T-helper 1 cell treated with Interleukin-12 subunit alpha and Interleukin-12 subunit beta and Interleukin-4 antibody, amounts not matched to agents 30 μg/mL and 1 μg/mL, for 36 hours (primary cell): ENCODE measurements at regions not wholly inside any gene's neighbourhood (a gene's known extent, or its start where the extent isn't known, plus 50 kb on each side); places are given as distances from the start of the nearest gene placed in this dataset.
"Not testable (repeated sequence)": the region's sequence is repeated elsewhere in the genome, so short reads cannot be mapped to it uniquely, and the experiment has no call there.

ENCODE experiments used
- H3K27ac Mint-ChIP-seq: one replicate; pipeline ENCODE4 v1.8.0; 2021; ENCODE audit warnings: mild to moderate bottlenecking, mixed read lengths
- H3K27me3 Mint-ChIP-seq: one replicate; pipeline ENCODE4 v1.8.0; 2021; ENCODE audit warnings: low read depth, mixed read lengths
- H3K36me3 Mint-ChIP-seq: one replicate; pipeline ENCODE4 v1.8.0; 2021; ENCODE audit warnings: low read depth, mixed read lengths
- H3K4me1 Mint-ChIP-seq: one replicate; pipeline ENCODE4 v1.8.0; 2021; ENCODE audit warnings: low read depth, mixed read lengths
- H3K4me3 Mint-ChIP-seq: one replicate; pipeline ENCODE4 v1.8.0; 2021; ENCODE audit warnings: mild to moderate bottlenecking, moderate library complexity, mixed read lengths
- H3K9me3 Mint-ChIP-seq: one replicate; pipeline ENCODE4 v1.8.0; 2021; ENCODE audit warnings: mixed read lengths

- no peaks in the 10 kb centered on the region for H3K36me3 Mint-ChIP-seq
- H3K27me3 Mint-ChIP-seq, result no peaks in the 10 kb centered on the region
- no peaks in the 10 kb centered on the region for H3K4me1 Mint-ChIP-seq
- H3K4me3 Mint-ChIP-seq, result no peak overlapping the region
- H3K9me3 Mint-ChIP-seq, result no peaks in the 10 kb centered on the region
- H3K27ac Mint-ChIP-seq, result no peak overlapping the region
These were observed 301.2 kb upstream of the PPARGC1A start for GRCh38 chr4:24190761-24191695.

GRCh38 chr4:24188459-24188858, 298.6 kb upstream of the PPARGC1A start:
- H3K4me1 Mint-ChIP-seq, result no peaks in the 10 kb centered on the region
- no peak overlapping the region for H3K27ac Mint-ChIP-seq
- H3K27me3 Mint-ChIP-seq, result no peaks in the 10 kb centered on the region
- H3K36me3 Mint-ChIP-seq, result no peaks in the 10 kb centered on the region
- H3K9me3 Mint-ChIP-seq, result no peaks in the 10 kb centered on the region
- H3K4me3 Mint-ChIP-seq, result no peak overlapping the region

GRCh38 chr4:24186466-24186865, 296.6 kb upstream of the PPARGC1A start:
- no peaks in the 10 kb centered on the region for H3K27me3 Mint-ChIP-seq
- H3K4me3 Mint-ChIP-seq, result no peak overlapping the region
- H3K36me3 Mint-ChIP-seq, result no peaks in the 10 kb centered on the region
- no peaks in the 10 kb centered on the region for H3K4me1 Mint-ChIP-seq
- no peak overlapping the region for H3K27ac Mint-ChIP-seq
- no peaks in the 10 kb centered on the region for H3K9me3 Mint-ChIP-seq

GRCh38 chr4:24181005-24181404, 291.2 kb upstream of the PPARGC1A start:
- H3K4me3 Mint-ChIP-seq, result no peak overlapping the region
- no peak overlapping the region for H3K27ac Mint-ChIP-seq
- no peaks in the 10 kb centered on the region for H3K36me3 Mint-ChIP-seq
- no peaks in the 10 kb centered on the region for H3K27me3 Mint-ChIP-seq
- H3K9me3 Mint-ChIP-seq, result peaks cover 9% of the 10 kb centered on the region
- H3K4me1 Mint-ChIP-seq, result no peaks in the 10 kb centered on the region

GRCh38 chr4:24180586-24180985, 290.7 kb upstream of the PPARGC1A start:
- H3K4me3 Mint-ChIP-seq, result no peak overlapping the region
- H3K27me3 Mint-ChIP-seq, result no peaks in the 10 kb centered on the region
- no peaks in the 10 kb centered on the region for H3K36me3 Mint-ChIP-seq
- H3K4me1 Mint-ChIP-seq, result no peaks in the 10 kb centered on the region
- H3K9me3 Mint-ChIP-seq, result peaks cover 9% of the 10 kb centered on the region
- H3K27ac Mint-ChIP-seq, result no peak overlapping the region

GRCh38 chr4:24179201-24179840, 289.5 kb upstream of the PPARGC1A start:
- no peak overlapping the region for H3K4me3 Mint-ChIP-seq
- no peaks in the 10 kb centered on the region for H3K27me3 Mint-ChIP-seq
- H3K36me3 Mint-ChIP-seq, result no peaks in the 10 kb centered on the region
- no peaks in the 10 kb centered on the region for H3K4me1 Mint-ChIP-seq
- H3K27ac Mint-ChIP-seq, result no peak overlapping the region
- H3K9me3 Mint-ChIP-seq, result peaks cover 9% of the 10 kb centered on the region

- not testable (repeated sequence) for H3K4me3 Mint-ChIP-seq, H3K27me3 Mint-ChIP-seq, H3K4me1 Mint-ChIP-seq, H3K36me3 Mint-ChIP-seq, H3K9me3 Mint-ChIP-seq, H3K27ac Mint-ChIP-seq
These were observed 287.6 kb upstream of the PPARGC1A start for GRCh38 chr4:24177443-24177842.

GRCh38 chr4:24175707-24176106, 285.9 kb upstream of the PPARGC1A start:
- no peak overlapping the region for H3K27ac Mint-ChIP-seq
- H3K27me3 Mint-ChIP-seq, result no peaks in the 10 kb centered on the region
- no peak overlapping the region for H3K4me3 Mint-ChIP-seq
- peaks cover 9% of the 10 kb centered on the region for H3K9me3 Mint-ChIP-seq
- H3K4me1 Mint-ChIP-seq, result no peaks in the 10 kb centered on the region
- no peaks in the 10 kb centered on the region for H3K36me3 Mint-ChIP-seq

GRCh38 chr4:24174602-24175001, 284.8 kb upstream of the PPARGC1A start:
- no peaks in the 10 kb centered on the region for H3K4me1 Mint-ChIP-seq
- no peak overlapping the region for H3K27ac Mint-ChIP-seq
- no peak overlapping the region for H3K4me3 Mint-ChIP-seq
- no peaks in the 10 kb centered on the region for H3K36me3 Mint-ChIP-seq
- H3K27me3 Mint-ChIP-seq, result no peaks in the 10 kb centered on the region
- peaks cover 9% of the 10 kb centered on the region for H3K9me3 Mint-ChIP-seq

- no peak overlapping the region for H3K4me3 Mint-ChIP-seq
- H3K9me3 Mint-ChIP-seq, result peaks cover 5% of the 10 kb centered on the region
- no peak overlapping the region for H3K27ac Mint-ChIP-seq
These were observed 282.6 kb upstream of the PPARGC1A start for GRCh38 chr4:24172406-24172805.

GRCh38 chr4:24169956-24170355, 280.1 kb upstream of the PPARGC1A start:
- Mint-ChIP-seq H3K36me3 (no peaks in the 10 kb centered on the region), H3K4me3 (no peak overlapping the region), H3K27me3 (no peaks in the 10 kb centered on the region), H3K9me3 (no peaks in the 10 kb centered on the region), H3K27ac (no peak overlapping the region), H3K4me1 (no peaks in the 10 kb centered on the region)

More at GRCh38 chr4:24172406-24172805, 282.6 kb upstream of the PPARGC1A start:
- no peaks in the 10 kb centered on the region for H3K4me1 Mint-ChIP-seq
- no peaks in the 10 kb centered on the region for H3K36me3 Mint-ChIP-seq
- no peaks in the 10 kb centered on the region for H3K27me3 Mint-ChIP-seq

GRCh38 chr4:24168658-24169057, 278.8 kb upstream of the PPARGC1A start:
- no peaks in the 10 kb centered on the region for H3K36me3 Mint-ChIP-seq
- no peaks in the 10 kb centered on the region for H3K27me3 Mint-ChIP-seq
- H3K4me1 Mint-ChIP-seq, result no peaks in the 10 kb centered on the region
- H3K4me3 Mint-ChIP-seq, result no peak overlapping the region
- no peaks in the 10 kb centered on the region for H3K9me3 Mint-ChIP-seq
- H3K27ac Mint-ChIP-seq, result no peak overlapping the region

- Mint-ChIP-seq H3K27me3 (no peaks in the 10 kb centered on the region), H3K9me3 (no peaks in the 10 kb centered on the region), H3K4me1 (no peaks in the 10 kb centered on the region), H3K4me3 (no peak overlapping the region), H3K27ac (no peak overlapping the region), H3K36me3 (no peaks in the 10 kb centered on the region)
These were observed 276.7 kb upstream of the PPARGC1A start for GRCh38 chr4:24166501-24166900.

GRCh38 chr4:24164797-24165196, 274.9 kb upstream of the PPARGC1A start:
- Mint-ChIP-seq H3K4me3 (no peak overlapping the region), H3K27me3 (no peaks in the 10 kb centered on the region), H3K4me1 (no peaks in the 10 kb centered on the region), H3K36me3 (no peaks in the 10 kb centered on the region), H3K27ac (no peak overlapping the region), H3K9me3 (no peaks in the 10 kb centered on the region)

GRCh38 chr4:24164054-24164693, 274.3 kb upstream of the PPARGC1A start:
- H3K4me1 Mint-ChIP-seq, result no peaks in the 10 kb centered on the region
- H3K9me3 Mint-ChIP-seq, result no peaks in the 10 kb centered on the region
- H3K27me3 Mint-ChIP-seq, result no peaks in the 10 kb centered on the region
- H3K36me3 Mint-ChIP-seq, result no peaks in the 10 kb centered on the region
- no peak overlapping the region for H3K4me3 Mint-ChIP-seq
- no peak overlapping the region for H3K27ac Mint-ChIP-seq
